Lower lobe of right lung (tissue), 2 donors: ENCODE measurements at regions not wholly inside any gene's neighbourhood (a gene's known extent, or its start where the extent isn't known, plus 50 kb on each side); places are given as distances from the start of the nearest gene placed in this dataset.

Experiments used
- ATAC-seq, 2 donors: fragments of 200-7000 bp; cut with Tn5 transposase; one replicate each; pipeline ENCODE4 v1.9.1; 2020 to 2022; ENCODE audit warnings: mild to moderate bottlenecking in 2 of 2, moderate library complexity in 2 of 2
- DNase-seq: peaks from one replicate; pipeline ENCODE4 v3.0.0-alpha.2; 2020
- H3K27ac ChIP-seq: fragments of 200-600 bp; one replicate; pipeline ENCODE4 v1.8.0; 2022
- H3K27me3 ChIP-seq: fragments of 200-600 bp; one replicate; pipeline ENCODE4 v1.8.0; 2022; ENCODE audit warnings: low read depth
- H3K36me3 ChIP-seq: fragments of 200-600 bp; one replicate; pipeline ENCODE4 v1.8.0; 2022; ENCODE audit warnings: mild to moderate bottlenecking
- H3K4me1 ChIP-seq: fragments of 200-600 bp; one replicate; pipeline ENCODE4 v1.8.0; 2022
- H3K4me3 ChIP-seq: fragments of 200-600 bp; one replicate; pipeline ENCODE4 v1.8.0; 2022; ENCODE audit warnings: mild to moderate bottlenecking
- H3K9me3 ChIP-seq: fragments of 200-600 bp; one replicate; pipeline ENCODE4 v1.8.0; 2022
- CTCF ChIP-seq: fragments of 200-600 bp; IDR thresholded peaks from one replicate; pipeline ENCODE4 v1.8.0; 2022; ENCODE audit warnings: antibody characterized with exemption, mild to moderate bottlenecking
- intact Hi-C: fragments of 100-400 bp; cut with DNase I; formaldehyde crosslinking; loops from one replicate; pipeline ENCODE4 v1.11.0; 2022
- donor health status: DM: no; HTN: yes; CAD: no; lungs with severe emphysema.

GRCh38 chr15:85878828-85879225 is 84.1 kb upstream of the KLHL25 start:
- Histone ChIP-seq H3K4me3 (no peak overlapping the region), H3K27ac (no peak overlapping the region), H3K4me1 (no peaks in the 10 kb centered on the region), H3K27me3 (peaks cover 10% of the 10 kb centered on the region), H3K9me3 (no peaks in the 10 kb centered on the region), H3K36me3 (no peaks in the 10 kb centered on the region)
- intact Hi-C loops = no loop called here
- ATAC-seq (no peak), DNase-seq (no peak)
- no peak for TF ChIP-seq CTCF

DNA sequence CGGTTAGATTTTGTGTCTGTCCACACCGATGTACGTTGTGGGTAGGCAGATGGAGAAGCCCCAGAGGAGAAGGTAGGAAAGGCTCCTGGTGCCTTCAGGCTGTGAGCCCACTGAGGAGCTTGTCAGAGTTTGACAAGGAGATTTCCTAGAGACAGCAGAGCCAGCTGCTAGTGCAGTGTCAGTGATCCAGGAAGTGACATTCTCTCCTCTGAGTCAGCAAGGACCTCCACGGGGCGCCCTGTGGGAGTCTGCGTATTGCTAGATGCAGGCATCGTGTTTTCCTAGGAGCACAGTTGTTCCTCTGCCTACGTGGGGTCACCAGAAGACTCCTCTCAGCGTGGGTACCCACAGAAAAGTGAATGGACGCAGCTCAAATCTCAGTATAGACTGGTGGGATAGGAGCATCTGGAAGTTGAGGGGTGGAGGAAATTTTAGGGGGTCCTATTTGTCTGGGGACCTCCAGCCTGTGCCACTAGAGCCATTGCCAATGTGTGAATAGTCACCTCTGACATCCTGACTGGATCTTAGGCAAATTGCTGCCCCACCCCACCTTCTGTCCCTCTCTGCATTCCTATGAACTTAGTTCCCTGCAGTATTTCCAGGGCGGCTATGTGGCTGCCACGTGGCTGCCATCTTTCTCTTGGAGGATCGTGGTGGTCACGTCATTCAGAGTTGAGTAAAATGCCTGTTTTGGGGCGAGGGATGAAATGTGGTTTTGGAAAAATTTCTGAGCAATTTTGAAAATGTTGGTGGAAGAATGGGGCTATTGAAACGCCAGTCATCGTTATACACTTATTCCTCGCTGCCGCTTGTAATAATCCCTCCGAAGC is 84.8 kb upstream of the KLHL25 start:
- Histone ChIP-seq H3K27ac (no peak overlapping the region), H3K9me3 (no peaks in the 10 kb centered on the region), H3K4me3 (no peak overlapping the region), H3K4me1 (no peaks in the 10 kb centered on the region), H3K27me3 (peaks cover 6% of the 10 kb centered on the region), H3K36me3 (no peaks in the 10 kb centered on the region)
- no peak for TF ChIP-seq CTCF
- intact Hi-C loops = no loop called here
- DNase-seq (no peak), ATAC-seq (no peak)

GRCh38 chr15:85880501-85881190 is 85.9 kb upstream of the KLHL25 start:
- intact Hi-C loops = no loop called here
- no peak overlapping the region for H3K4me3 ChIP-seq
- H3K27me3 ChIP-seq = peaks cover 6% of the 10 kb centered on the region
- no peak for ATAC-seq
- no peak for DNase-seq
- H3K4me1 ChIP-seq = no peaks in the 10 kb centered on the region
- no peaks in the 10 kb centered on the region for H3K36me3 ChIP-seq
- H3K9me3 ChIP-seq = no peaks in the 10 kb centered on the region
- no peak overlapping the region for H3K27ac ChIP-seq
- TF ChIP-seq CTCF = no peak

DNA sequence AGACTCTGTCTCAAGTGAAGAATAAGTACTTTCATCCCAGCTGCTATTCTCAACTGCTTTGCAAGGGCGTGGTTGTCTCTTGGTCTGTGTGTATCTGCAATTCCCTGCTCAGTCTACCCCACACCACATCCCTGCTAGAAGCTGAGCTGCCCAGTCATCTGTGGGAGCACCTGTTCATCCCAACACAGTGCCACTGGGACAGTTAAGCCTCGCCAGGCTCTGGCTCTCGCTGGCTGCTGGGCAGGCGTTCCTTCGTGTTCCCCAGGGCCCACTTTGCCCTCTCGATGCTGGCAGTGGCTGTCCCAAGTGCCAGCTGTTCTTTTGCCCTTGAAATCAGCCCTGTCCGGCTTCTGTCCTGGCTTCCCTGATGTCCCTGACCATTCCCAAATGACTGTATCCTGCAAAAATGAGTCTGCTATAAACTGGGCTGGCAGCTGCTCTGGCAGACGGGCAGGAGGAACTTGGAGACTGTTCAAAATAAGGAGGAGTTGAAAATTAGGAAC is 91.6 kb upstream of the KLHL25 start:
- H3K4me3 ChIP-seq = no peak overlapping the region

More for the DNA sequence above, 91.6 kb upstream of the KLHL25 start:
- H3K27ac ChIP-seq = no peak overlapping the region
- ATAC-seq (no peak), DNase-seq (no peak)
- intact Hi-C loops = no loop called here
- H3K9me3 ChIP-seq = no peaks in the 10 kb centered on the region
- no peak for TF ChIP-seq CTCF
- no peaks in the 10 kb centered on the region for H3K4me1 ChIP-seq
- no peaks in the 10 kb centered on the region for H3K27me3 ChIP-seq
- no peaks in the 10 kb centered on the region for H3K36me3 ChIP-seq
